ENCODE measurements at regions not wholly inside any gene's neighbourhood (a gene's known extent, or its start where the extent isn't known, plus 50 kb on each side); places are given as distances from the start of the nearest gene placed in this dataset.
"Not testable (repeated sequence)": the region's sequence is repeated elsewhere in the genome, so short reads cannot be mapped to it uniquely, and the experiment has no call there.

GRCh38 chr7:23898619-23899018 lies 188.6 kb downstream of the STK31 start:
- Histone ChIP-seq H3K9me2 (replicated peaks; ENCODE audit: insufficient read depth, low read length) (no peaks in the 10 kb centered on the region), H3K9me3 (ENCODE audit: low read length) (no peaks in the 10 kb centered on the region), H3K4me2 (ENCODE audit: low read depth, low read length, poor library complexity, severe bottlenecking) (no peak overlapping the region), H2AFZ (ENCODE audit: low read length) (no peak overlapping the region), H3K4me3 (ENCODE audit: low read length) (no peak overlapping the region), H3K27ac (ENCODE audit: low read length) (no peak overlapping the region), H3K79me2 (ENCODE audit: low read length) (no peaks in the 10 kb centered on the region), H3K9ac (ENCODE audit: low read length) (no peak overlapping the region), H3K27me3 (ENCODE audit: low read length) (no peaks in the 10 kb centered on the region), H3K36me3 (ENCODE audit: insufficient read depth, low read length) (no peaks in the 10 kb centered on the region), H4K20me1 (ENCODE audit: insufficient read depth, low read depth, low read length) (no peaks in the 10 kb centered on the region), H3K4me1 (ENCODE audit: low read length) (no peaks in the 10 kb centered on the region)
- DNase-seq, result no peak

- not testable (repeated sequence) for H3K9ac ChIP-seq (ENCODE audit: low read length); H3K27me3 ChIP-seq (ENCODE audit: low read length); H3K4me3 ChIP-seq (ENCODE audit: low read length); H3K9me3 ChIP-seq (ENCODE audit: low read length); H3K9me2 ChIP-seq (replicated peaks; ENCODE audit: insufficient read depth, low read length); H3K79me2 ChIP-seq (ENCODE audit: low read length); H3K27ac ChIP-seq (ENCODE audit: low read length); H3K4me1 ChIP-seq (ENCODE audit: low read length); H2AFZ ChIP-seq (ENCODE audit: low read length); H3K4me2 ChIP-seq (ENCODE audit: low read depth, low read length, poor library complexity, severe bottlenecking); H3K36me3 ChIP-seq (ENCODE audit: insufficient read depth, low read length); H4K20me1 ChIP-seq (ENCODE audit: insufficient read depth, low read depth, low read length); DNase-seq
These were observed 194.9 kb downstream of the STK31 start for GRCh38 chr7:23904901-23905300.

GRCh38 chr7:23907012-23907411 lies 197.0 kb downstream of the STK31 start:
- Histone ChIP-seq H3K4me2 (ENCODE audit: low read depth, low read length, poor library complexity, severe bottlenecking) (no peak overlapping the region), H3K9me3 (ENCODE audit: low read length) (no peaks in the 10 kb centered on the region), H3K27me3 (ENCODE audit: low read length) (no peaks in the 10 kb centered on the region), H4K20me1 (ENCODE audit: insufficient read depth, low read depth, low read length) (no peaks in the 10 kb centered on the region), H3K9me2 (replicated peaks; ENCODE audit: insufficient read depth, low read length) (no peaks in the 10 kb centered on the region), H3K36me3 (ENCODE audit: insufficient read depth, low read length) (no peaks in the 10 kb centered on the region), H3K4me1 (ENCODE audit: low read length) (no peaks in the 10 kb centered on the region), H3K9ac (ENCODE audit: low read length) (no peak overlapping the region), H3K27ac (ENCODE audit: low read length) (no peak overlapping the region), H3K4me3 (ENCODE audit: low read length) (no peak overlapping the region), H2AFZ (ENCODE audit: low read length) (no peak overlapping the region), H3K79me2 (ENCODE audit: low read length) (no peaks in the 10 kb centered on the region)
- DNase-seq, result no peak

- Histone ChIP-seq H3K79me2 (ENCODE audit: low read length) (no peaks in the 10 kb centered on the region), H3K9ac (ENCODE audit: low read length) (no peak overlapping the region), H3K4me1 (ENCODE audit: low read length) (no peaks in the 10 kb centered on the region), H3K27me3 (ENCODE audit: low read length) (no peaks in the 10 kb centered on the region), H2AFZ (ENCODE audit: low read length) (no peak overlapping the region), H3K27ac (ENCODE audit: low read length) (no peak overlapping the region), H3K9me3 (ENCODE audit: low read length) (no peaks in the 10 kb centered on the region), H3K4me2 (ENCODE audit: low read depth, low read length, poor library complexity, severe bottlenecking) (no peak overlapping the region), H3K4me3 (ENCODE audit: low read length) (no peak overlapping the region), H4K20me1 (ENCODE audit: insufficient read depth, low read depth, low read length) (no peaks in the 10 kb centered on the region), H3K36me3 (ENCODE audit: insufficient read depth, low read length) (no peaks in the 10 kb centered on the region), H3K9me2 (replicated peaks; ENCODE audit: insufficient read depth, low read length) (no peaks in the 10 kb centered on the region)
- DNase-seq, result no peak
These were observed 199.4 kb downstream of the STK31 start for GRCh38 chr7:23909426-23909825.

GRCh38 chr7:23912065-23912464 lies 202.0 kb downstream of the STK31 start:
- Histone ChIP-seq H3K4me3 (ENCODE audit: low read length) (no peak overlapping the region), H3K27me3 (ENCODE audit: low read length) (no peaks in the 10 kb centered on the region), H3K9me2 (replicated peaks; ENCODE audit: insufficient read depth, low read length) (no peaks in the 10 kb centered on the region), H3K79me2 (ENCODE audit: low read length) (no peaks in the 10 kb centered on the region), H3K27ac (ENCODE audit: low read length) (no peak overlapping the region), H3K4me2 (ENCODE audit: low read depth, low read length, poor library complexity, severe bottlenecking) (no peak overlapping the region), H2AFZ (ENCODE audit: low read length) (no peak overlapping the region), H3K9me3 (ENCODE audit: low read length) (no peaks in the 10 kb centered on the region), H3K9ac (ENCODE audit: low read length) (no peak overlapping the region), H3K4me1 (ENCODE audit: low read length) (no peaks in the 10 kb centered on the region), H3K36me3 (ENCODE audit: insufficient read depth, low read length) (no peaks in the 10 kb centered on the region), H4K20me1 (ENCODE audit: insufficient read depth, low read depth, low read length) (no peaks in the 10 kb centered on the region)
- DNase-seq, result no peak

- no peaks in the 10 kb centered on the region for H3K27me3 ChIP-seq (ENCODE audit: low read length)
- H3K27ac ChIP-seq (ENCODE audit: low read length), result no peak overlapping the region
- H3K36me3 ChIP-seq (ENCODE audit: insufficient read depth, low read length), result no peaks in the 10 kb centered on the region
- no peak overlapping the region for H3K9ac ChIP-seq (ENCODE audit: low read length)
- no peak overlapping the region for H3K4me3 ChIP-seq (ENCODE audit: low read length)
- no peaks in the 10 kb centered on the region for H3K79me2 ChIP-seq (ENCODE audit: low read length)
- H3K4me1 ChIP-seq (ENCODE audit: low read length), result no peaks in the 10 kb centered on the region
- no peak overlapping the region for H3K4me2 ChIP-seq (ENCODE audit: low read depth, low read length, poor library complexity, severe bottlenecking)
- no peak overlapping the region for H2AFZ ChIP-seq (ENCODE audit: low read length)
- H4K20me1 ChIP-seq (ENCODE audit: insufficient read depth, low read depth, low read length), result no peaks in the 10 kb centered on the region
- H3K9me2 ChIP-seq (replicated peaks; ENCODE audit: insufficient read depth, low read length), result no peaks in the 10 kb centered on the region
- no peaks in the 10 kb centered on the region for H3K9me3 ChIP-seq (ENCODE audit: low read length)
- no peak for DNase-seq
These were observed 203.0 kb downstream of the STK31 start for GRCh38 chr7:23913016-23913415.

- DNase-seq, result no peak
- Histone ChIP-seq H3K4me2 (ENCODE audit: low read depth, low read length, poor library complexity, severe bottlenecking) (no peak overlapping the region), H2AFZ (ENCODE audit: low read length) (no peak overlapping the region), H3K9me2 (replicated peaks; ENCODE audit: insufficient read depth, low read length) (no peaks in the 10 kb centered on the region), H3K36me3 (ENCODE audit: insufficient read depth, low read length) (no peaks in the 10 kb centered on the region), H3K79me2 (ENCODE audit: low read length) (no peaks in the 10 kb centered on the region), H4K20me1 (ENCODE audit: insufficient read depth, low read depth, low read length) (no peaks in the 10 kb centered on the region), H3K9me3 (ENCODE audit: low read length) (no peaks in the 10 kb centered on the region), H3K4me1 (ENCODE audit: low read length) (no peaks in the 10 kb centered on the region), H3K27me3 (ENCODE audit: low read length) (no peaks in the 10 kb centered on the region), H3K27ac (ENCODE audit: low read length) (no peak overlapping the region), H3K4me3 (ENCODE audit: low read length) (no peak overlapping the region), H3K9ac (ENCODE audit: low read length) (no peak overlapping the region)
These were observed 205.2 kb downstream of the STK31 start for GRCh38 chr7:23915236-23915635.

- Histone ChIP-seq H3K9ac (ENCODE audit: low read length) (no peak overlapping the region), H3K9me2 (replicated peaks; ENCODE audit: insufficient read depth, low read length) (no peaks in the 10 kb centered on the region), H3K4me3 (ENCODE audit: low read length) (no peak overlapping the region), H3K27me3 (ENCODE audit: low read length) (no peaks in the 10 kb centered on the region), H3K79me2 (ENCODE audit: low read length) (no peaks in the 10 kb centered on the region), H2AFZ (ENCODE audit: low read length) (no peak overlapping the region), H3K4me2 (ENCODE audit: low read depth, low read length, poor library complexity, severe bottlenecking) (no peak overlapping the region), H3K9me3 (ENCODE audit: low read length) (no peaks in the 10 kb centered on the region), H3K27ac (ENCODE audit: low read length) (no peak overlapping the region), H3K36me3 (ENCODE audit: insufficient read depth, low read length) (no peaks in the 10 kb centered on the region), H3K4me1 (ENCODE audit: low read length) (no peaks in the 10 kb centered on the region), H4K20me1 (ENCODE audit: insufficient read depth, low read depth, low read length) (no peaks in the 10 kb centered on the region)
- DNase-seq, result no peak
These were observed 208.3 kb downstream of the STK31 start for GRCh38 chr7:23918286-23918685.

- no peak overlapping the region for H3K4me3 ChIP-seq (ENCODE audit: low read length)
- H3K4me2 ChIP-seq (ENCODE audit: low read depth, low read length, poor library complexity, severe bottlenecking), result no peak overlapping the region
- H4K20me1 ChIP-seq (ENCODE audit: insufficient read depth, low read depth, low read length), result no peaks in the 10 kb centered on the region
- H3K9me2 ChIP-seq (replicated peaks; ENCODE audit: insufficient read depth, low read length), result no peaks in the 10 kb centered on the region
- no peaks in the 10 kb centered on the region for H3K36me3 ChIP-seq (ENCODE audit: insufficient read depth, low read length)
- H3K9me3 ChIP-seq (ENCODE audit: low read length), result no peaks in the 10 kb centered on the region
- no peak for DNase-seq
- no peaks in the 10 kb centered on the region for H3K4me1 ChIP-seq (ENCODE audit: low read length)
- no peaks in the 10 kb centered on the region for H3K27me3 ChIP-seq (ENCODE audit: low read length)
- H3K9ac ChIP-seq (ENCODE audit: low read length), result no peak overlapping the region
- no peak overlapping the region for H3K27ac ChIP-seq (ENCODE audit: low read length)
- H3K79me2 ChIP-seq (ENCODE audit: low read length), result no peaks in the 10 kb centered on the region
- no peak overlapping the region for H2AFZ ChIP-seq (ENCODE audit: low read length)
These were observed 208.8 kb downstream of the STK31 start for GRCh38 chr7:23918856-23919255.

All from Karpas-422 (cell line).